Choroid plexus epithelial cell (primary cell): ENCODE measurements at regions not wholly inside any gene's neighbourhood (a gene's known extent, or its start where the extent isn't known, plus 50 kb on each side); places are given as distances from the start of the nearest gene placed in this dataset.

Experiments
- DNase-seq: peaks from one replicate; pipeline ENCODE4 v3.0.0-alpha.2; 2010; ENCODE audit warnings: low read depth
- H3K4me3 ChIP-seq: 2 replicates; pipeline ENCODE4 v1.5.1; 2011; ENCODE audit warnings: low read depth, mild to moderate bottlenecking, control low read depth, low read length, moderate library complexity
- TF ChIP-seq, protein P1 (sequence below): conservative IDR thresholded peaks from 2 replicates; pipeline ENCODE4 v1.5.1; 2011; ENCODE audit warnings: low read depth, mild to moderate bottlenecking, control low read depth, inconsistent platforms, low read length, moderate library complexity

DNA sequence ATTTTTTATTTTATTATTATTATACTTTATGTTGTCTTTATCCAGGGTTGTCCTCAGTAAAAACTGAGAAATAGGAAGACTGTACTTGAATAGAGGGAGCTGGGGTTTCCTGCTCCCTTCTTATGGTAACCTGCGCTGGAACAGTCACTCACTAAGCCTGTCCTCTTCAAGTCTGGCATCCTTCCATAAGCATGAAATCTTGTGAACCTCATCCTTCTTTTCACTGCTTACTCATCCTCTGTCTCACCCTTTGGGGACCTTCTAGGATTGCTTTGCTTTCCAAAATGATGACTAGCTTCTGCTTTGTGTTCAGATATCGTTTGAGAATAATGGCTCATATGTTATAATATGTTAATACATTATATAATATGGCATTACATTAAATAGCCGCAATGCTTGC lies 90.6 kb downstream of the C6orf118 start:
- TF ChIP-seq, protein P1, sequence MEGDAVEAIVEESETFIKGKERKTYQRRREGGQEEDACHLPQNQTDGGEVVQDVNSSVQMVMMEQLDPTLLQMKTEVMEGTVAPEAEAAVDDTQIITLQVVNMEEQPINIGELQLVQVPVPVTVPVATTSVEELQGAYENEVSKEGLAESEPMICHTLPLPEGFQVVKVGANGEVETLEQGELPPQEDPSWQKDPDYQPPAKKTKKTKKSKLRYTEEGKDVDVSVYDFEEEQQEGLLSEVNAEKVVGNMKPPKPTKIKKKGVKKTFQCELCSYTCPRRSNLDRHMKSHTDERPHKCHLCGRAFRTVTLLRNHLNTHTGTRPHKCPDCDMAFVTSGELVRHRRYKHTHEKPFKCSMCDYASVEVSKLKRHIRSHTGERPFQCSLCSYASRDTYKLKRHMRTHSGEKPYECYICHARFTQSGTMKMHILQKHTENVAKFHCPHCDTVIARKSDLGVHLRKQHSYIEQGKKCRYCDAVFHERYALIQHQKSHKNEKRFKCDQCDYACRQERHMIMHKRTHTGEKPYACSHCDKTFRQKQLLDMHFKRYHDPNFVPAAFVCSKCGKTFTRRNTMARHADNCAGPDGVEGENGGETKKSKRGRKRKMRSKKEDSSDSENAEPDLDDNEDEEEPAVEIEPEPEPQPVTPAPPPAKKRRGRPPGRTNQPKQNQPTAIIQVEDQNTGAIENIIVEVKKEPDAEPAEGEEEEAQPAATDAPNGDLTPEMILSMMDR, result no peak
- peak; percentile 5 for DNase-seq
- no peak overlapping the region for H3K4me3 ChIP-seq

DNA sequence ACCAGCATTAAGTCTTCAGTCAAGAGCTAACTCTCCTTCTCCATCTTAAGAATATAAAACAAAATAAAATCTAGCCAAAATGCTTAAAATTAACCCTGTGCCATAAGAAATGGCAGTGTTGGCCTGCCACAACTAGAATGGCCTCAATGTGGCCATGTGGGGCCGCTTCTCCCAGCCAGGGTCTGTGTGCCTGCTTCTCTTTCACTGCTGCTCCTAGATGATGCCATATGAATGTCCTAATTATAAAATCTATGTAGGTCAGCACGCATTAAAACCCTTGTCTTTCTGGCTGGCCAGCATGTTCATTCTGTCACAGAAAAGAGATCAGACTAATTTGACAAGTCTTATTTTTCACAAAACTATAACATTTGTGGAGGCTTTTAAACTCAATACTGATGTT lies 102.6 kb downstream of the C6orf118 start:
- no peak overlapping the region for H3K4me3 ChIP-seq
- TF ChIP-seq, protein P1, result no peak
- DNase-seq, result no peak

DNA sequence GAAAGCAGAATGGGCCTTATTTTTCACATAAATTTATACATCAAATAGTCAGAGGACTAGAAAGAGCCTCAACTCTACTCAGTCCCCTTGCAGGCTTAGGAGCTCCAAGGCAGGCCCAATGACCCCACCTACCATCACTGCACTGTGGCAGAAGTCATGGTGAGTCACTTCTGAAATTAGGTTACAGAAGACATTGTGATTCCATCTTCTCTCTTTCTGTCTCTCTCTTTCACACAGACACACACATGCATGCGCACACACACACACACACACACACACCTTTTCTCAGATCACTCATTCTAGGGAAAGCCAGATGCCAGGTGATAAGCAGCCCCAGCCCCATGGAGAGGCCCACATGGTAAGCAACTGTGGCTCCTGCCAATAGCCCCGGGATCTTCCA lies 103.8 kb downstream of the C6orf118 start:
- DNase-seq, result no peak
- no peak overlapping the region for H3K4me3 ChIP-seq
- TF ChIP-seq, protein P1, result no peak

DNA sequence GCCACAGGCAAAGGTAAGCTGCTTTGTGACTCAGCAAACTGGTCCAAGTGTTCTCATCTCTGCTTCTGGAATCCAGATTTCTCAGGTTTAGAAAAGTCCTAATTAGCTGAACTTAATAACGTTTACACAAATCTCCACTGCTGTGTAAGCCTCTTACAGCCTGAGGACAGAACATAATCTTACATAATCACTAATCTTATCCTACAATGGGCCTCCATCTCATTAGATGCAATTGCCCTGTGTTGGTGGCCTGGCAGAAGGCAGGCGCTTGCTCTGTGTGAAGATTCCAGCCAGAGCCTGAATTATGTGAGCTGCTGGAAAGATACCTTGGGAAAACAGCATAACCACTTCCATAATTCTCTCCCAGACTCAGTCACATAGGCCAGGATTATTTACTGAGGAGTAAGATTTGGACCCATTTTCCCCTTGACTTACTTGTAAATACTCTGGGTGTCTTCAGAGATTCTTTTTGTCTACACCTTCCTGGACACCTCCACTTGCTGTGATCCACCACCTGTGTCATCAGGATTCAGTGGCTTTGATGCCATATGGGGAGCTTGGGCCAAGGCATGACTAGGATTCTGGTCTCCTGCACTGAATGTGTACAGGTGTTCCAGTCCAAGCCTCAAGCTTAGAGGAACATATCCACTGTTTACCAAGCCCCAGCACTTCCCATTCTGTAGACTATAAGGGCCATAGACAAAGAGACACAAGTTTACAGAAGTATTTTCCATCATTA lies 104.4 kb downstream of the C6orf118 start:
- no peak for DNase-seq
- no peak overlapping the region for H3K4me3 ChIP-seq
- TF ChIP-seq, protein P1, result no peak

DNA sequence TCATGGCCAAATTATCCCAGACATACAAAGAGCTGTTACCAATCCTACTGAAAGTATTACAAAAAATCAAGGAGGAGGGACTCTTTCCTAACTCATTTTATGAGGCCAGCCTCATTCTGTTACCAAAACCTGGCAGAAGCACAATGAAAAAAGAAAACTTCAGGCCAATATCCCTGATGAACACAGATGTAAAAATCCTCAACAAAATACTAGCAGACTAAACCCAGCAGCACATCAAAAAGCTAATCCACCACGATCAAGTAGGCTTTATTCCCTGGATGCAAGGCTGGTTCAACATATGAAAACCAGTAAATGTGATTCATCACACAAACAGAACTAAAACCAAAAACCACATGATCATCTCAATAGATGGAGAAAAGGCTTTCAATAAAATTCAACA lies 109.2 kb downstream of the C6orf118 start:
- no peak overlapping the region for H3K4me3 ChIP-seq
- no peak for DNase-seq
- TF ChIP-seq, protein P1, result no peak

DNA sequence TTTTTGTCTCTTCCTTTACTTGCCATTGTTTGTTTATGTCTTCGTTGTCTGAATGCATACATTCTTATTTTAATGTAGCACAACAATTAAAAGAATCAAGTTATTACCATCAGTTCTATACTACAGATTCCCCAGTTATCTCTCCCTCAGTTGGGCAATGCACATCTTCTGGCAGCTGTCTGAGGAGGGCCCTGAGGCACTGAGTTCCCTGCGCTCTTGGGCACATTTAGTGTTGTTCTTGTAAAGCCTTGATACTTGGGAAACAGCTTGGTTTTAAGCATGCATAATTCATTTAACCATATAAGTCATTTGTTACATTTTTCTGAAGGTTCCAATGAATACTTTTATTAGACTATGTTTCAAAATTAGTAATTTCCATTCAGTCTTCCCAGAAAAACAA lies 117.9 kb downstream of the C6orf118 start:
- TF ChIP-seq, protein P1, result no peak
- H3K4me3 ChIP-seq, result no peak overlapping the region
- DNase-seq, result no peak
